GM06990 (cell line): ENCODE measurements at regions not wholly inside any gene's neighbourhood (a gene's known extent, or its start where the extent isn't known, plus 50 kb on each side); places are given as distances from the start of the nearest gene placed in this dataset.

Experiments
- DNase-seq: peaks from one replicate; pipeline ENCODE4 v3.0.0-alpha.2; 2011; ENCODE audit not compliant: insufficient read length; ENCODE audit errors: extremely low read depth
- H3K27me3 ChIP-seq: replicated peaks from 2 replicates; pipeline ENCODE4 v1.6.0; 2011; ENCODE audit warnings: low read length; ENCODE audit not compliant: control insufficient read depth, insufficient read depth
- H3K36me3 ChIP-seq: 2 replicates; pipeline ENCODE4 v1.5.1; 2011; ENCODE audit warnings: low read length; ENCODE audit not compliant: control insufficient read depth, insufficient read depth
- H3K4me3 ChIP-seq: replicated peaks from 2 replicates; pipeline ENCODE4 v1.5.1; 2011; ENCODE audit warnings: low read depth, mild to moderate bottlenecking, control low read depth, low read length
- CTCF ChIP-seq: IDR thresholded peaks from 2 replicates; pipeline ENCODE4 v1.5.1; 2011; ENCODE audit warnings: low read length, control low read depth, mild to moderate bottlenecking, inconsistent platforms; ENCODE audit not compliant: insufficient read depth, poor library complexity, severe bottlenecking

GRCh38 chr2:167450364-167450763, 562.1 kb downstream of the XIRP2 start:
- Histone ChIP-seq H3K27me3 (no peaks in the 10 kb centered on the region), H3K36me3 (no peaks in the 10 kb centered on the region), H3K4me3 (no peak overlapping the region)
- no peak for TF ChIP-seq CTCF
- no peak for DNase-seq

GRCh38 chr2:167440382-167440781, 552.1 kb downstream of the XIRP2 start:
- TF ChIP-seq CTCF = no peak
- DNase-seq = no peak
- H3K4me3 ChIP-seq = no peak overlapping the region
- H3K36me3 ChIP-seq = no peaks in the 10 kb centered on the region
- H3K27me3 ChIP-seq = no peaks in the 10 kb centered on the region

- H3K4me3 ChIP-seq = no peak overlapping the region
- H3K36me3 ChIP-seq = no peaks in the 10 kb centered on the region
- no peak for DNase-seq
- TF ChIP-seq CTCF = no peak
- no peaks in the 10 kb centered on the region for H3K27me3 ChIP-seq
These were observed 549.9 kb downstream of the XIRP2 start for GRCh38 chr2:167438206-167438605.

GRCh38 chr2:167431949-167432348, 543.7 kb downstream of the XIRP2 start:
- no peak for DNase-seq
- Histone ChIP-seq H3K4me3 (no peak overlapping the region), H3K27me3 (no peaks in the 10 kb centered on the region), H3K36me3 (no peaks in the 10 kb centered on the region)
- TF ChIP-seq CTCF = no peak

GRCh38 chr2:167430447-167430846, 542.2 kb downstream of the XIRP2 start:
- TF ChIP-seq CTCF = no peak
- H3K4me3 ChIP-seq = no peak overlapping the region
- no peaks in the 10 kb centered on the region for H3K27me3 ChIP-seq
- H3K36me3 ChIP-seq = no peaks in the 10 kb centered on the region
- no peak for DNase-seq

GRCh38 chr2:167424803-167425755, 536.8 kb downstream of the XIRP2 start:
- Histone ChIP-seq H3K27me3 (no peaks in the 10 kb centered on the region), H3K36me3 (no peaks in the 10 kb centered on the region), H3K4me3 (no peak overlapping the region)
- DNase-seq = no peak
- no peak for TF ChIP-seq CTCF
